Endothelial cell of hepatic sinusoid (primary cell): ENCODE measurements at regions not wholly inside any gene's neighbourhood (a gene's known extent, or its start where the extent isn't known, plus 50 kb on each side); places are given as distances from the start of the nearest gene placed in this dataset.

Experiments
- in situ Hi-C: cut with HindIII; loops from 2 replicates; pipeline ENCODE4 v1.10.0; 2017; ENCODE audit warnings: low sequenced_read_pairs

GRCh38 chr2:34670482-34670881 lies 1071.4 kb upstream of the FAM98A start:
- in situ Hi-C loops: no loop called here

DNA sequence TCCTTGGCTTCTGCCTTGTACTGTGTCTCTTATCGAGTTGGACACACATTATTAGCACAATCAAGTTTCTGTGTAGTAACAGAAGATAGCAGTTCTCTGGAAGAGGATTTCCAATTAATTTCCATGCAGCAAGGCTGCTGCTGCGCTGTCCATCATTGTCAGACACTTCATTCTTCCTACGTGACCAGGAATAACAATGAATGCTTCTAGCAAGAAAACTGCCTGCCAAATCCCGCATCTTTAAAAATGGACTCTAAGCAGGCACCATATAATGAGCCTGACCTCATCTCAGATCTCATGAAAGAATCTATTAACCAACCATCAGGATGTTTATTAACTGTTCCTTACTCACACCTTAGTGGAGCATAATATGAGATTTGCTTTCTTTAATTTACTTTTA lies 1067.7 kb upstream of the FAM98A start:
- in situ Hi-C loops: no loop called here

GRCh38 chr2:34664266-34664665 lies 1065.2 kb upstream of the FAM98A start:
- in situ Hi-C loops: no loop called here

DNA sequence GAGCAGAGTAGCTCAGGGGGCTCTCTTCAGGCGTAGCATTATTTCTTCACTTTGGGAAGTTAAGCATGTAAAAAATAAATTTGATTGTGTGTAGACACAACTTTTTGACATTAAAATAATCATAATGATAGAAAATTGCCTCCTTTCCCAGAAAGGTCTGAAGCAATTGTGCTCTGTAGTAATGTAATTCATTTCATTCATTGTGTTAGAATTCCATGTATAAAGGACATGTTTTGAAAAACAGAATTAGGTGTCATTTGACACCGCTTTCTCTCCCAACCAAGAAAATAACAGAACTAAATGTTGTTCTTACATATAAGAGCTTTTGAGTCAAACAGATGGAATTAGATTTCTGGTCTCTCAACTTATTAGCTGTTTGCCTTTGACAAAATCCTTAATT lies 1064.2 kb upstream of the FAM98A start:
- in situ Hi-C loops: no loop called here

- in situ Hi-C loops: no loop called here
Measured at GRCh38 chr2:34660741-34661140, 1061.6 kb upstream of the FAM98A start.

GRCh38 chr2:34656632-34657031 lies 1057.5 kb upstream of the FAM98A start:
- in situ Hi-C loops: no loop called here

DNA sequence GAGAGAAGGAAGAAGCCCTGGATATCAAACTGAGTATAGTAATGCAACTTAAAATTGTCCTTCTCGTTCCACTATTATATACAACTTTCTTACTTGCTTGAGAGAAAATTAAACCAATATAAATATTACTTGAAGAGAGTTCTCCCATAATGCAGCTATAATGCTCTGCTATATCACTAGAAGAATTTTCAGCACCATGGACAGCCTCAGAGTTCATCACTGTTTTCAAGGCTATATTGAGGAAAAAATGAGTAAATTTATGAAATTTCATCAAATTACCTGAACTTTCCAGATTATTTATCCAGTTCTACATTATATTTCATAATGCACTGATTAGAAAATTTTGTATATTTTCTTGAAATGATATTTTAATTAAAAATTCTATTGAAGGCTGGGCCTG lies 1053.5 kb upstream of the FAM98A start:
- in situ Hi-C loops: no loop called here

DNA sequence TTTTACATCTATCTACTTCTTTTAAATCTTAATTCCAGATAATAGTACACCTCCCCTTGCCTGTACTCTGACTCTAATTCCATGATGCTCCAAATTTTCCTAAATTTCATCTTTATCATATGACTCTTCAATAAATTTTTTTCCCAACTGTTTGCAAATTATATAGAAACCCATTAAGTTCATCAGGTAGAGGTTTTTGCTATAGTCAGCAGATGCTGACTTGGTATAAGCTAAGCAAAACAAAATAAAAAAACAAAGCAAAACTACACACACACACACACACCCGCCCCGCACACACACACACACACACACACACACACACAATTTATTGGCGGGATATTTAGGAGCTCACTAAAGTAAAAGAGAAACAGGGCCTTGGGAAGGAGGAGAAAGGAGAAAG lies 1047.8 kb upstream of the FAM98A start:
- in situ Hi-C loops: no loop called here

DNA sequence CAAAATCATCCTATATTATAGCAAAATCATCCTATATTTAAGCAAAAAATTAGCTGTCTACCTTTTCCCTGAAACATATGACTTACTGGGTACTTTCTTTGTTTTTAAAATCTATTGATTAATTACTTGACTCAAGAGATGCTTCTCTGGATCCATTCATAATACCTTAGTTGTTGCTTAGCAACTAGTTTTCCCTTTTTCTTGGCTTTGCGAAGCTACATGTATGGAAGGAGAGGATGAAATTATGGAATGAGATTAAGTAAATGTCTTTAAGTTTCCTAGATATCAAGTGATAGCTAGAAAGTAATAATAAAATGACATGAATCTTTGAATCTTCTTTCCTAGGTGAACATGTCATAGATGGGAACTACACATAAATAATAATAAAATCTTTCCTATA lies 1033.2 kb upstream of the FAM98A start:
- in situ Hi-C loops: no loop called here

DNA sequence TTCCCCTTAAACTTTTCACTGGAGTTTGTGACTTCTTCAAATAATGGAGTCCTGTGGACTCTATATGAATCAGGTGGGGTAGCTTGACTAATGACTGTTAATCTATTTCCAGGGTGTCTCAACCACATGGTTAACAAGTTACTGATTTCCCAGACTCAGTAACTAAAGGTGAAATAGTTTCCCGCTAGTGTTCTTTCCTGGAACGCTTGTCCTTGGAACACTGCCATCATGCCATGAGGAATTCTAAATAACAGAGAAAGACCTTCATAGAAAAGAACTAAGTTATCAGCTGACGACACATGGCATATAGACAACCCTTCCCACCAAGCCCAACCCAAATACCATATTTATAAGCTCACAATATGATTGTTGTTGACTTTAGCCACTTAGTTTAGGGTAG lies 1027.9 kb upstream of the FAM98A start:
- in situ Hi-C loops: no loop called here

- in situ Hi-C loops: no loop called here
Measured at GRCh38 chr2:34604164-34604563, 1005.1 kb upstream of the FAM98A start.

- in situ Hi-C loops: no loop called here
Measured at GRCh38 chr2:34602262-34602661, 1003.2 kb upstream of the FAM98A start.

DNA sequence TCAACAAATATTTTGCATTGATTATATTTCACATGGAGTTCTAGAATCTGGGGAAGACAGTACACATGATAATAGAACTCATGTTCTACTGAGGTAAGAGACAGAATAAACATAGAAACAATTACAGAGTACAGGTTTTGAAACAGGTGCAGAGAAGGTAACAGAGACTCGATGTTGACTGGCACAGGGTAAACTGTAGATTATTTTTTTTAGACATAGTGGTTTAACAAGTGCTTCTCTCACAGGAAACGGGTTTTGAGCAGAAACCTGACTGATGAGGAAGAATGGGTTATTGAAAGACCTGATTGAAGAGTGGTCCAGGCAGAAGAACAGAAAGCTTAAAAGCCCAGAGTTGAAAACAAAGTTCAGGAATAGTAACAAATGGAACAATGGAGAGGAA lies 1002.5 kb upstream of the FAM98A start:
- in situ Hi-C loops: no loop called here

- in situ Hi-C loops: no loop called here
Measured at GRCh38 chr2:34578641-34579040, 979.5 kb upstream of the FAM98A start.

DNA sequence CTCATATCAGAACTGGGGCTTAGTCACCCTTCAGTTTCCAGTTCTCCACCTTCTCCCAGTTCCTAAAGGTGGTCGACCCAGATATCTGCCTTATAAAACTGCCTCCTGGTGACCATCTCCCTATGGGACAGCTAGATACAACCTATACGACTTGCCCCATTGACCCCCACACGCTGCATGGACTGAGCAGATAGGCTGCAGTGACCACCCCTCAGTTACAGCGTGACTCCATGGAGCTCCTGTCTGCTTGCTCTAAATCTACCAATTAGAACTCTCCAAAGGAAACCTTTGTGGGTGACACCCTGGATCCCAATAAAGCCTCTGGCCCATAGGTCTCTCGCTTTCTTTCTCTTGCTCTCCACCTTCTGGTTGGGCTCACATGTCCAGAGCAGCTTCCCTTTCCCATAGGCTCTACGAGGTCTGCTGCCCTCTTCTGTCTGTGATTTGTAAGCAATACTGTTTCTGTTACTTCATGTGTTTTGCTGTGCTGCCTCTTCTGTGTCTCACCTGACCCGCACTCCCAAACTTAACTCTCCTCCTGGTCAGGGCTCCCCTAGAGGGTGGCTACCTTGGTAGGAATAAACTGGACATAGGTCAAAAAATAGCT lies 971.3 kb upstream of the FAM98A start:
- in situ Hi-C loops: no loop called here

DNA sequence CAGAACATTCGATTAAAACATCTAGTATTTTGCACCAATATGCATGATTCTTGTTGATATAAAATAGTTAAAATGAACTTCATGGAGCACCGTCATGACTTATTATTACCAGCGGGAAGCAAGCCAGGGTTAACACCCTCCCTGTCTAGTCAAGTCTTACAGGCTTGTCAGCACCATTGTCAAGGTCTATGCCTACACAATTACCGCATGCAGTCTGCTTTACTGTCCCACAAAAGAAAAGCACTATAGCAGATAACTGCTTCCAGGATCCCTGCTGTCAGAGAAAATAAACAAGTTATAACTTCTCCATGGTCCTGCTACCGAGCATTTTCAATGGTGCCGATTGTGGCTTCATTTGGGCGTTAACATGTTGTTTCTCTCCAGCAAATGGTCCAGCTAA lies 968.0 kb upstream of the FAM98A start:
- in situ Hi-C loops: no loop called here

DNA sequence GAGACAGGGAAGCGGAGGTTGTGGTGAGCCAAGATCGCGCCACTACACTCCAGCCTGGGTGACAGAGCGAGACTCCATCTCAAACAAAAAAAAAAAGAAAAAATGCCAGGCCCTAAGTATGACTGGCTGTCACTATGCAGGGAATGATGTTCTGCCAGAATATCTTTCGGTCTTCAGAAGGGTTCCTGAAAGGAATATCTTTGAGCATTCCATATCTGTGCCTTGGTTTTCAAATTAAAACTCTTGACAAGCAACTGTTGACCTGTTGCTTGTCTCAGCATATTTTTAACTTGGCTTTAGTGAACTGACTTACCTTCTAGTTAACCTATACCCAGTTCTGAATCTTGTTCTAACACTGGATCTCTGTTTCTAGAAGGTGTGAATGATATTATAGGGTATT lies 953.2 kb upstream of the FAM98A start:
- in situ Hi-C loops: no loop called here

DNA sequence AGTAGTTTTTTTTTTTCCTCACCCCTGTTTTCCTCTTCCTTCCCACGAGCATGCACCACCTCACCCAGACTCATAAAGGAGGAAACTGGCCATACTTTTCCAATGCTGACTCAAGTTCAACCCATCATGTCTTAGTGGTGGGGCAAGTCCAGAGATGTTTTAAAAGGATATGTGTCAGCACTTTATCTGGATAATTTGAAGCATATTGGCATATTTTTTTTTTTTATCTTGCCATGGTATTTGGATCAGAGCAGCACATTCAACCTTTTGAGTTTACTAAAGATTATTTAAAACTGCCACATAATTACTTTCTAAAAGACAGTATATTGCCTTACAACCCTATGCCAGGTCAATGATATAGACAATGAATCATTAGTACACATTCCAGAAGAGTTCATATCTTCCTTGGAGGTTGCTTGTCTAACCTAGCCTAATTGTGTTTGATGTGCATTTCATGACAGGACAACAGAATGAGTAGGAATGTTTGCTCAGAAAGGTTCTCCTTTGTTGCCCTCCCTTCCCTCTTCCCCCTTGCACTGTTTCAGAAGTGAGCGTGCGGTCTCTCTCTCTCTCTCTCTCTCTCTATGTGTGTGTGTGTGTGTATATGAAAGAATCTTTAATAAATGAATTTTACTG lies 950.7 kb upstream of the FAM98A start:
- in situ Hi-C loops: no loop called here

DNA sequence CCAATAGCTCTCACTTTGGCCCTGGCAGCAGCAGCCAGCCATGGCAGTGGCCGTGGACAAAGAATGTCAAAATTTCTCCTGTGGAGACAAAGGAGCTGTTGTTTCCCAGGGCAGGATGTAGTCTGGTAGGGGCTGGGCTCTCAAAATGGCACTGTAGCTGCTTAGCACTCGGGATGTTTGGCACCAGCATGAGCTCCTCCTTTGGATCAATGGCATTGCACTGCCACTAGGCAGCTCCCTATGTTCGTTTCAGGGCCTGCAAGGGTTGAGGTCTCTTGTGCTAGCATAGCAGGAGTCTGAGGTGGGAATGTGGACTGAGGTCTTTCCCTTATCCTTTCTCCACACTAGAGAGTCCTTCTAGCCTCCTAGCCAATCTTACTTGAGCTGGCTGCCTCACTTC lies 948.8 kb upstream of the FAM98A start:
- in situ Hi-C loops: no loop called here

DNA sequence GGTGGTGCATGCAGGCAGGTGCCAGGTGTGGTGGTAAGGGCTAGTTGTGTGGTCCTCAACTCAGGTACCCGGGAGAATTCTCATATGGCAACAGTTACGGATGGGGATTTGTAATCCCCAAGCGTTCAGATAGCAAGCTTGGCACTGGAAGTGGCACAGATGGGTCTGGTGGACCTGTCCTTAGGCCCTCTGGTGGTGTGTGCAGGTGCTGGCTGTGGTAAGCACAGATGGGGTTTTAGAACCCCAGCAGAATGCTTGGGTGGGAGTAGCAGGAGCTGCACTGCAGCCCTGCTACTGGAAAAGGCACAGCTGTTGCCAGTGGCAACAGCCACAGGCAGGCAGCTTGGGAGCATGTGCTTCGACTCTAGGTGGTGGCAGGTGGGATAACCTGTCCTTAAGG lies 948.2 kb upstream of the FAM98A start:
- in situ Hi-C loops: no loop called here

- in situ Hi-C loops: no loop called here
Measured at GRCh38 chr2:34545486-34546136, 946.5 kb upstream of the FAM98A start.

- in situ Hi-C loops: no loop called here
Measured at GRCh38 chr2:34534761-34535160, 935.7 kb upstream of the FAM98A start.

- in situ Hi-C loops: no loop called here
Measured at GRCh38 chr2:34534341-34534740, 935.2 kb upstream of the FAM98A start.
